Activated T-helper 2 cell treated with anti-CD3 and anti-CD28 coated beads, Interferon-gamma antibody, Interleukin-2, Interleukin-4, amounts not matched to agents 10 μg/mL and 5 μg/mL and 100 μg/mL, durations not matched to agents 14 hours and 24 hours and 36 hours (primary cell): ENCODE measurements at regions not wholly inside any gene's neighbourhood (a gene's known extent, or its start where the extent isn't known, plus 50 kb on each side); places are given as distances from the start of the nearest gene placed in this dataset.

Experiments
- DNase-seq: peaks from one replicate; pipeline ENCODE4 v3.0.0; 2021; ENCODE audit warnings: low spot score
- H3K27ac Mint-ChIP-seq: one replicate; pipeline ENCODE4 v1.8.0; 2021; ENCODE audit warnings: mixed read lengths
- H3K27me3 Mint-ChIP-seq: one replicate; pipeline ENCODE4 v1.8.0; 2021; ENCODE audit warnings: low read depth, mixed read lengths
- H3K36me3 Mint-ChIP-seq: one replicate; pipeline ENCODE4 v1.8.0; 2021; ENCODE audit warnings: low read depth, mixed read lengths
- H3K4me1 Mint-ChIP-seq: one replicate; pipeline ENCODE4 v1.8.0; 2021; ENCODE audit warnings: low read depth, mixed read lengths
- H3K4me3 Mint-ChIP-seq: one replicate; pipeline ENCODE4 v1.8.0; 2021; ENCODE audit warnings: low read depth, mild to moderate bottlenecking, moderate library complexity, mixed read lengths
- H3K9me3 Mint-ChIP-seq: one replicate; pipeline ENCODE4 v1.8.0; 2021; ENCODE audit warnings: mixed read lengths
- intact Hi-C: fragments of 100-400 bp; cut with micrococcal nuclease; formaldehyde crosslinking; loops from one replicate; pipeline ENCODE4 v1.15.1; 2023

DNA sequence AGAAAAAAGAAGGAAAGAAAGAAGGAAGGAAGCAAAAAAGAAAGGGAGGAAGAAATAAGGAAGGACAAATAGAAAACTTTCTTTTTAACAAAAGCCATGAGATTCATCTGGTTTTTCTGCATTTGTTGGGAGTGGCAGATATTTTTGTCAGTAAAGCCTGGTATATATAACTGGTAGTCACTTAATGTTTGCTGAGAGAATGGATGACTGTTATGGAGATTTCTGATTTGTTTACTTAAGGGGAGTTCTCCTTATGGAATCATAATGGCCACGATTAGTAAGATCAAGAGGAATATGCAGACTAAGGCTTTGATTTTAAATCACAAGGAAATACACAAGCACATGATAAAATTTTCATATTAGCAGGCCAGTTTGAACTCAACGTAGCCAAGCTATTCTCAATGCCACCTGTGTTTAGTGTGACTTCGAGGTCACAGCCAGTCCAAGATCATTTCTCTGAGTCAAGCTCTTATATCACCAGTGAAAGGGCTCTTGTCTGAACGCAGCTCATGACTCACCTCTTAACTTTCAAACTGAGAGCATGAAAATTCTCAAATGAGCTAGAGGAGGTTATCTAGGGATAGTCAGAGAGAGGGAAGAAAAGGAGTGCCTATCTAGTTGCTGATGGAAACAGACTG lies 445.1 kb upstream of the ZMIZ1 start:
- no peak for DNase-seq
- Mint-ChIP-seq H3K4me3 (no peak overlapping the region), H3K4me1 (peaks cover 7% of the 10 kb centered on the region), H3K9me3 (no peaks in the 10 kb centered on the region), H3K27ac (no peak overlapping the region), H3K27me3 (peaks cover 1% of the 10 kb centered on the region), H3K36me3 (no peaks in the 10 kb centered on the region)
- intact Hi-C loops, result no loop called here

DNA sequence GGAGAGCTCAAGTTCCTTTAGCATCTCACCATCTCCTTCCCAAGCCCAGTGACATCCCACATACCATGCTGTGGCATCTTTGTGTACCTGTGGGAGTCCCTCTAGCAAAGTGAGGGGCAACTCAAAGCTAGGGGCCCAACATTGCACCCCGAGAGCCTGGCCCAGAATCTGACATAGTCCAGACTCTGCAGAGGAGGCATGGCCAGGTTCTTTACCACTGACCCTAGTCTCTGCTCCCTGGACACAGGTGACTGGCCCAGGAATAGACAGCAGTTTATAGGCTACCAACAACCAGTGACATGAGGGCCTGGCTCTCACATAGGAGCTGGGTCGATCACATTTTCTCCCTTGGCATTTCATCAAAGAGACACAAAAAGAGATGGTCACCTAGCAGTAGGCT lies 444.0 kb upstream of the ZMIZ1 start:
- H3K9me3 Mint-ChIP-seq, result no peaks in the 10 kb centered on the region
- H3K4me3 Mint-ChIP-seq, result no peak overlapping the region
- no peak overlapping the region for H3K27ac Mint-ChIP-seq
- H3K4me1 Mint-ChIP-seq, result peaks cover 7% of the 10 kb centered on the region
- no peaks in the 10 kb centered on the region for H3K36me3 Mint-ChIP-seq
- peaks cover 1% of the 10 kb centered on the region for H3K27me3 Mint-ChIP-seq
- intact Hi-C loops, result no loop called here
- no peak for DNase-seq

DNA sequence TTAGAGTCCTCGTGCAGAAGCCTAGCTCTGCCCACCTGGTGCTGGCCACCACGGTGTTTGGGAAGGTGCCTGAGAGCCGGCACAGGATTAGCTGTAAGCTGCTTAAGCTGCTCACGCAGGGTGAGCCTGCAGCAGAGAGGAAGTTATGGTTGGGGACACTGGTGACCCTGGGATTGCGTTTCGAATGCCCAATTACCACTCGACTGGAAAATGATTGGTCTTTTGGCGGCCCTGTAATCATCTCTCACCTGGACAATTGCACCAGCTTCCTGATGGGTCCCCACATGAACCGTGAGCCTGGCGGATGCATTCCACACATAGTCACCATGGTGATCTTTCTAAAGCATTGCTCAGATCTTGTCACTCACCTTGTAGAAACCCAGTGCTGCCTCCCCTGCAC lies 442.3 kb upstream of the ZMIZ1 start:
- Mint-ChIP-seq H3K4me3 (no peak overlapping the region), H3K27ac (no peak overlapping the region), H3K36me3 (no peaks in the 10 kb centered on the region), H3K4me1 (peaks cover 11% of the 10 kb centered on the region), H3K9me3 (no peaks in the 10 kb centered on the region), H3K27me3 (peaks cover 1% of the 10 kb centered on the region)
- no peak for DNase-seq
- intact Hi-C loops, result no loop called here

DNA sequence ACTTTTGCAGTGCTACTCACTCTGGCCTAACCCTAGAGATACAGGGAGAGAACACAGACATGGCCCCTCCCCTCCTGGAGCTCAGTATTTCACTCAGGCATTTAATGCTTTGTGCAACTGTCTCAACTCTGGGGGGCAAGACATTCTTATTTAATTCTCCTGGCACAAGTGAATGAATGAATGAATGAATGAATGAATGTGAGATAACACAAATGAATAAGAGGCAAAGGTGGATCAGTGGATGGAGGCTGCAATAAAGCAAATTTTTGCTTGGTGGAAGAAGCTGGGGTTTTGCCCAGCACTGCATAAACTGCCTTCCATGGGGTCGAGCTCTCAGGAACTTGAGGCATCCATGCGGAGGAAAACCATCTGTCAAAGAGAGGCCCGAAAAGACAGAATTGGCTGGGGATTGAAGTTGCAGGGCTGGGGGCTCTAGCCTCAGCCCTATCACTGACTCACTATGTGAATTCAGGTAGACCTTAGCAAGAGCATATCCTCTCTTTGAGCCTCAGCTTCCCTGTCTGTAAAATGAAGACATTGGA lies 441.4 kb upstream of the ZMIZ1 start:
- intact Hi-C loops, result no loop called here
- no peak overlapping the region for H3K4me3 Mint-ChIP-seq
- H3K4me1 Mint-ChIP-seq, result peaks cover 11% of the 10 kb centered on the region
- H3K36me3 Mint-ChIP-seq, result no peaks in the 10 kb centered on the region
- H3K9me3 Mint-ChIP-seq, result no peaks in the 10 kb centered on the region
- no peak overlapping the region for H3K27ac Mint-ChIP-seq
- DNase-seq, result no peak
- peaks cover 1% of the 10 kb centered on the region for H3K27me3 Mint-ChIP-seq

DNA sequence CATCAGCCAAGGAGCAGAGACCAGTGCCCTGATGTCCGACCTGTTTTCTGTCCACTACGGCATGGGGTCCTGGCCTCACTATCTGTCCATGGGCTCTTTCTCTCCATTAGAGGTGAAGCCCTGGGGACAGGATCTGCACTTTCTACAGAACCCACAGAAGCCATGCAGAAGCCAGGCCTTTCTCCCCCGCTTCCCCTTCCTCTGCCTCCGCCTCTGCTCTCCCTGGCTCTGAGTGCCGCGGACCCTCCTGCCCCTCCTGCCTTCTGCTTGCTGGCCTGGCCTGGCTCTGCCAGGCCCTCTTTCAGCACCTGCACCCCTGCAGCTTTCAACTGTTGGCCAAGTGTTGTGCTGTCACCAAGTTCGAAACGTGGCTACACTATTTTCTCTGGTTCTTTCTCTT lies 439.8 kb upstream of the ZMIZ1 start:
- intact Hi-C loops, result no loop called here
- no peak overlapping the region for H3K4me3 Mint-ChIP-seq

DNA sequence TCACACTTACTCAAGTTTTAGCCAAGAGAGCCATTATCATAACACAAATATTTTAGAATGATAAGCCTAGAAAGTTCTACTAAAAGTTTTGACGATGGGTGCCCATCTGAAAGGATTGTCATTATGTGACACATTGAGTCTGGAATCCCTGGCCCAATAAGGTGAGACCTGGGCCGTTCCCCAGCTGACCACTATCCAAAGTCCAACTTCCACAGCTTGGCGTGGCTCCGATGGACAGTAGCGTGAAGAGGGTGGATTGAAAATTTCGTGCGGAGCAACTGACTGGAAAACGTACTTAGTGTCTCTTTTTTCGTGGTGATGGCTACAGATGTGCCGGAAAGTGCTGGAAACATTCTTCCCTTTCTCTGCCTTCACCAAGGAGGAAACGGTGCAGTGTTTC lies 439.0 kb upstream of the ZMIZ1 start:
- Mint-ChIP-seq H3K36me3 (no peaks in the 10 kb centered on the region), H3K4me1 (peaks cover 4% of the 10 kb centered on the region), H3K9me3 (no peaks in the 10 kb centered on the region), H3K27me3 (no peaks in the 10 kb centered on the region), H3K27ac (no peak overlapping the region), H3K4me3 (no peak overlapping the region)
- intact Hi-C loops, result no loop called here
- DNase-seq, result no peak

More for the DNA sequence above, 439.8 kb upstream of the ZMIZ1 start:
- DNase-seq, result no peak
- no peaks in the 10 kb centered on the region for H3K9me3 Mint-ChIP-seq
- no peak overlapping the region for H3K27ac Mint-ChIP-seq
- no peaks in the 10 kb centered on the region for H3K36me3 Mint-ChIP-seq
- H3K27me3 Mint-ChIP-seq, result no peaks in the 10 kb centered on the region
- peaks cover 7% of the 10 kb centered on the region for H3K4me1 Mint-ChIP-seq

DNA sequence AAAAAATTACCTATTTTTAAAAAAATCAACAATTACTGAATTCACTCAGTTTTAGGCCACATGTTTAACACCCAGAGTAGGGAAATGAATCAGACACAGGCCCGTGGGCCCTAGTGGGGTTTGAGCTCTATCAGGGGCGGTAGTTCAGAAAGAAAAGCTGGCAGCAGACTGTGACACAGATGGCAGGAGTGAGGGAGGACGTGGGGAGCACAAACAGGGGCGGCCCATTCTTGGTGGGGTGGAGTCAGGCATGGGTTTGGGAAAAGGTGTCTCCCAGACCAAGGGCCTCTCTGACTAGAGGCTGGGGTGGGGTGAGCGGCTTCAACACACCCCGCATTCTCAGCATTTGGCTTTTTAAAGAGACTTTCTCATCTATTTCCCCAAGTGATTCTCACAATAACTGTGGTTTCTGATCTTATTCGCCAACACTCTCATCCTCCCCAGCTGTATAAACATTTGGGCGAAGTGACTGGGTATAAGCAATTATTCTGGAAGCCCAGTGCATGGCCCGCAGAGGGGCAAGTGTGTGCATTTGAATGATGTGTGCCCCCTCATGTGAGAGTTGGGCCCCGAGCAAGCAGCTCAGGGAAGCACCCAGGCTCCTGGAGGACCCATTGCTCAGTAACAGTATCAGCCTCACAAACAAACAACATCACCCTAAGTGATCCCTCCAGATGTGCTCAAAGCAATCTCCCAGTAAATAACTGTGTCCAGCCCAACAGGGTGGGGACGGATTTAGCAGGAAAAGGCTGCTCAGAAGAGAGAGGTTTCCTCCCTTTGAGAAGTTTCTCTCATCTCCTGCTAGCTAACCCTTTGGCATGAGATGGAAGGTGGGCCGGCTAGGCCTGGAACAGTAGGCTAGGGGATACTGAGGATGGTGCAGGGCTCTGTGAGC lies 437.6 kb upstream of the ZMIZ1 start:
- intact Hi-C loops, result no loop called here
- Mint-ChIP-seq H3K27ac (no peak overlapping the region), H3K4me3 (no peak overlapping the region), H3K36me3 (no peaks in the 10 kb centered on the region), H3K4me1 (peaks cover 4% of the 10 kb centered on the region), H3K9me3 (no peaks in the 10 kb centered on the region), H3K27me3 (peaks cover 3% of the 10 kb centered on the region)
- no peak for DNase-seq

DNA sequence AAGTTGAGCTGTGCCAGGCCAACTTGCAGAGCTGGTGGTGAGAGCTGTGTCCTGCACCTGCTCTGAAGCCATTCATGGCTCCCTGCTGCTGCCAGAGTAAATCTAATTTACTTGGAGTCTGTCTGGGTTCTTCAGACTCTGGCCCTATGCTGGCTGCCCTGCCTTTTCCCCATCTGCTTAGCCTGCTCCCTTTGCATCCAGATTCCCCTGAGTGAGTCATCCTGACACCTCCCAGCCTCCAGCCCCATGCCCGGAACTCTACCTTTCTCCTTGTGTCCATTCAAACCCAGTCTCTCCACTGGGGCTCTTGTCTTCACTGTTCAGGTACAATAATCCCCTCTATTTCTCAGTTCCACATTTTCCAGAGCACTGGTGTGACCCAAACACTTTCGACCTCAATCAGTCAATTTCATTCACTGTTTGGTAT lies 434.4 kb upstream of the ZMIZ1 start:
- Mint-ChIP-seq H3K4me3 (no peak overlapping the region), H3K36me3 (no peaks in the 10 kb centered on the region), H3K4me1 (peaks cover 10% of the 10 kb centered on the region), H3K9me3 (no peaks in the 10 kb centered on the region), H3K27ac (no peak overlapping the region), H3K27me3 (peaks cover 3% of the 10 kb centered on the region)
- no peak for DNase-seq
- intact Hi-C loops, result no loop called here

DNA sequence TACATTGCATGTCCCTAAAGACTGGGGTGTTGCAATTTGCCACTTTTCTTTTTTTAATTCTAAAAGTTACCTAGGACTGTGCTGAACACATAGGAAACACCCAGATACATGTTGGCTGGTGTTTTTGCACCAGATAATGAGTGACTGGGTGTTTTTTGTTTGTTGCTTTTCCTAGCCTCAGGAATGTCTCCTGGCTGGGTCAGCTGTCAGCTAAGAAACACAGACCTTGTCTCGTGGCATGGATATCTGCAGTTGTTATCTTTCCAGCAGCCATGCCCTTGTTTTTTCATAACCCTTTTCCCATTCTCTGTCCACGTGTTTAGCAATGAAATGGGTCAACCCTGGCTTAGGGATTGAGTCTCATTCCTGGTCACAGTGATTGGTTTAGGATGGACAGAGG lies 433.9 kb upstream of the ZMIZ1 start:
- Mint-ChIP-seq H3K27ac (no peak overlapping the region), H3K36me3 (no peaks in the 10 kb centered on the region), H3K4me1 (peaks cover 10% of the 10 kb centered on the region), H3K27me3 (peaks cover 3% of the 10 kb centered on the region), H3K4me3 (no peak overlapping the region), H3K9me3 (no peaks in the 10 kb centered on the region)
- intact Hi-C loops, result no loop called here
- DNase-seq, result no peak

DNA sequence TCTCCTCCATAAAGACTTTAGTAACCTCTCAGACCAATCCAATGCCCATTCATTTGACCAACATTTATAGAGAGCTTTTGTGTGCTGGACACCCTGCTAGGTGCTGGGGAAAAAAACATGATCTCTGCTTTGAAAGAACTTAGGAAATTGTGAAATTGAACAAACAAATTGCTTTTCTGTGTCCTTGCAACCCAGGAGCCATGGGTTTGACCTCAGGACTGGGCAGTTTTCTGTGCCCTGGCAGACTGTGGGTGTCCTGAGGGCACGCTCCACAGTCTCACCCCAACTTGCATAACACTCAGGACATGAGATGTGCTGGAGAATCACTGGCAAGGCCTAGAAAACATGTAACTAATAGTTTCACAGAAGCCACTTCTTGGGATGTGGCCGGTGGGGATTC lies 429.1 kb upstream of the ZMIZ1 start:
- H3K9me3 Mint-ChIP-seq, result no peaks in the 10 kb centered on the region
- no peaks in the 10 kb centered on the region for H3K36me3 Mint-ChIP-seq
- peaks cover 3% of the 10 kb centered on the region for H3K27me3 Mint-ChIP-seq
- H3K4me3 Mint-ChIP-seq, result no peak overlapping the region
- no peak for DNase-seq
- peaks cover 5% of the 10 kb centered on the region for H3K4me1 Mint-ChIP-seq
- intact Hi-C loops, result no loop called here
- no peak overlapping the region for H3K27ac Mint-ChIP-seq

DNA sequence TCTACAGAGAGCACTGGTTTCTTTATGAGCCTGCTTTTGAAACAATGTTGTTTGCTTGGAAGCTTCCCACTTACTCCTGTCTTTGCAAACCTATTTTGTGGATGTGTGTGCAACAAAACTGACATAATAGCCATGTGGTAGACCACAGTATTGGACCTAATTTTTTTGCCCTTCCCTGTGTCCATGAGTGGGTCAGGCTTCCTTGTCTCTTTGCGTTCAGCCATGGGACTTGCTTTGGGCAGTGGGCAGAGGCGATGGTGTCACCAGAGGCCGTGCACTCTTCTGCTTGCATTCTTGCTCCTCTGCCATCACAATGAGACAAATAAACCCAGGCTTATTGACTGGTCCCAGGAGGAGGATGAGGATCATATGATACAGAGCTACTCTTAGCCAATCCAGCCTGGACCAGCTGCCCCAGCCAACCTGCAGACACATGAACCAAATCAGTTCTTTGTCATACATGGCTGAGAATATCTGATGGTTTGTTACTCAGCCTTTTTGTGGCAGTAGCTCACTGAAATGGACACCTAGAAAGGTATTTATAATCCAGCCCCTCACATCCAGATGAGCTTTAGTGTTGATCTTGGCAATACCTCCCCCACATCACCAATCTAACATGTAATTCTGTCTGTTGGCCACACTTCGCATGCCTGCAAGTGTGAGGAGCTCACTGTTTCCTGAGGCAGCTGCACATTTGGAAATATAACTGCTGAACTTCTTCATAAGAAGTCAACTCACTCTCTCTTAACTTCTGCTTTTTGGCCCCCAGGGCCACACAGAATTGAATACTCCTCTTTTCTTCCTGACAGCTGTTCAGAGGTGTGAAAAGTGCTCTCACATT lies 427.8 kb upstream of the ZMIZ1 start:
- H3K36me3 Mint-ChIP-seq, result no peaks in the 10 kb centered on the region
- intact Hi-C loops, result no loop called here
- DNase-seq, result no peak
- no peaks in the 10 kb centered on the region for H3K9me3 Mint-ChIP-seq
- no peak overlapping the region for H3K27ac Mint-ChIP-seq
- H3K4me1 Mint-ChIP-seq, result peaks cover 5% of the 10 kb centered on the region
- no peak overlapping the region for H3K4me3 Mint-ChIP-seq
- no peaks in the 10 kb centered on the region for H3K27me3 Mint-ChIP-seq

DNA sequence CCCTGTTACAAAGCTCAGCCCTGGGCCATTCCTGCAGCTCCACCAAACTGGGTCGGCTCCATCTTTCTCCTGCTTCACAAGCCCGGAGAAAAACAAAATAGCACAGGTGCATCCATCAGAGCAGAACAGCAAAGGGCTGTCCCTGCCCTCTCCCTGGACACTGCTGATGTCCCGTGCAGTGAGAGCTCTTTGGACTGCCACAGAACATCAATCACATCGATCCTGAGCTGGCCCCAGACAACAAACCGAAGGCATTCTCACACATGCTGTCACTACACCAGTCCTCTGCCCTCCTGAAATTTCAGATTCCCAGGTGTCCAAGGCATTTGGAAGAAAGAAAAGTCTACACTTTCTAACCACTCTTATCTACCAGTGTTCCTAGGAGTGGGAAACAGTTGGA lies 427.1 kb upstream of the ZMIZ1 start:
- H3K9me3 Mint-ChIP-seq, result no peaks in the 10 kb centered on the region
- intact Hi-C loops, result no loop called here
- peaks cover 5% of the 10 kb centered on the region for H3K4me1 Mint-ChIP-seq
- no peaks in the 10 kb centered on the region for H3K27me3 Mint-ChIP-seq
- H3K4me3 Mint-ChIP-seq, result no peak overlapping the region
- no peak overlapping the region for H3K27ac Mint-ChIP-seq
- DNase-seq, result no peak
- H3K36me3 Mint-ChIP-seq, result no peaks in the 10 kb centered on the region
